Activated CD8-positive, alpha-beta T cell treated with anti-CD3 and anti-CD28 coated beads for 36 hours (primary cell): ENCODE measurements at regions not wholly inside any gene's neighbourhood (a gene's known extent, or its start where the extent isn't known, plus 50 kb on each side); places are given as distances from the start of the nearest gene placed in this dataset.
"Not testable (repeated sequence)": the region's sequence is repeated elsewhere in the genome, so short reads cannot be mapped to it uniquely, and the experiment has no call there.

Experiments
- ATAC-seq: fragments of 200-7000 bp; cut with Tn5 transposase; one replicate; pipeline ENCODE4 v1.10.0; 2021; ENCODE audit warnings: mild to moderate bottlenecking, moderate library complexity
- CTCF ChIA-PET: fragments of 350-600 bp; sonication (Branson Sonifier 250); formaldehyde crosslinking; loops from one replicate; lab custom pipeline; 2021; ENCODE audit warnings: antibody characterized with exemption; lab: Charles Lee
- POLR2A ChIA-PET: fragments of 350-600 bp; sonication (Branson Sonifier 250); formaldehyde crosslinking; loops from one replicate; lab custom pipeline; 2021; ENCODE audit warnings: antibody characterized with exemption; lab: Charles Lee
- DNase-seq: peaks from one replicate; pipeline ENCODE4 v3.0.0-alpha.2; 2020
- H3K27ac Mint-ChIP-seq: one replicate; pipeline ENCODE4 v1.8.0; 2021; ENCODE audit warnings: mild to moderate bottlenecking, mixed read lengths
- H3K27me3 Mint-ChIP-seq: one replicate; pipeline ENCODE4 v1.8.0; 2021; ENCODE audit warnings: mixed read lengths
- H3K36me3 Mint-ChIP-seq: one replicate; pipeline ENCODE4 v1.8.0; 2021; ENCODE audit warnings: low read depth, mixed read lengths
- H3K4me1 Mint-ChIP-seq: one replicate; pipeline ENCODE4 v1.8.0; 2021; ENCODE audit warnings: low read depth, mixed read lengths
- H3K4me3 Mint-ChIP-seq: one replicate; pipeline ENCODE4 v1.8.0; 2021; ENCODE audit warnings: mild to moderate bottlenecking, moderate library complexity, mixed read lengths
- H3K9me3 Mint-ChIP-seq: one replicate; pipeline ENCODE4 v1.8.0; 2021; ENCODE audit warnings: mixed read lengths
- intact Hi-C: fragments of 100-400 bp; cut with micrococcal nuclease; formaldehyde crosslinking; loops from one replicate; pipeline ENCODE4 v1.10.0; 2022
- TF ChIP-seq, protein P1 (sequence below): fragments of 200-600 bp; IDR thresholded peaks from one replicate; pipeline ENCODE4 v1.8.0; 2022; ENCODE audit warnings: antibody characterized with exemption, mild to moderate bottlenecking

DNA sequence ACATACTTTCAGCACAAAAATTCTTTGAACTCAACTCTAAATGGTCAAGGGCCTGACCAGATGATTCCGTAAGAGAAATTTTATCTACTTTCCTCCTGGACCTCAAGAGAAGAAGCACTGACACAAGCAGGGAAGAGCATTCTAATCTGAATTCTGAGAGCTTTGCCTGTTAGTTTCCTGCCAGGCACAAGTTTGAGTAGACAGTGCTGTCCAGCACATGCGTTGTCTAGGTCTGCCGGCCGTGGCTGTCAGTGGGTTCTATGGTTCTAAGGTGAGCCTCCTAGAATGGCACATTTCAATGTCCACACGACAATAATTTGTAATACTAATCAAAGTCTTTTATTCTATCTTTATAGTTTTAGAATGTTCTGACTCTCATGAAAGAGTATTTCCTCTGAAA lies 91.9 kb downstream of the RFPL4B start:
- H3K36me3 Mint-ChIP-seq: no peaks in the 10 kb centered on the region
- CTCF ChIA-PET: no interaction called here
- POLR2A ChIA-PET: interaction anchor here (0.8 kb wide), 1 partner anchor 25 kb away, joined by 3 read pairs; no protein-coding TSS in a partner anchor
- ATAC-seq: no peak
- TF ChIP-seq, protein P1, sequence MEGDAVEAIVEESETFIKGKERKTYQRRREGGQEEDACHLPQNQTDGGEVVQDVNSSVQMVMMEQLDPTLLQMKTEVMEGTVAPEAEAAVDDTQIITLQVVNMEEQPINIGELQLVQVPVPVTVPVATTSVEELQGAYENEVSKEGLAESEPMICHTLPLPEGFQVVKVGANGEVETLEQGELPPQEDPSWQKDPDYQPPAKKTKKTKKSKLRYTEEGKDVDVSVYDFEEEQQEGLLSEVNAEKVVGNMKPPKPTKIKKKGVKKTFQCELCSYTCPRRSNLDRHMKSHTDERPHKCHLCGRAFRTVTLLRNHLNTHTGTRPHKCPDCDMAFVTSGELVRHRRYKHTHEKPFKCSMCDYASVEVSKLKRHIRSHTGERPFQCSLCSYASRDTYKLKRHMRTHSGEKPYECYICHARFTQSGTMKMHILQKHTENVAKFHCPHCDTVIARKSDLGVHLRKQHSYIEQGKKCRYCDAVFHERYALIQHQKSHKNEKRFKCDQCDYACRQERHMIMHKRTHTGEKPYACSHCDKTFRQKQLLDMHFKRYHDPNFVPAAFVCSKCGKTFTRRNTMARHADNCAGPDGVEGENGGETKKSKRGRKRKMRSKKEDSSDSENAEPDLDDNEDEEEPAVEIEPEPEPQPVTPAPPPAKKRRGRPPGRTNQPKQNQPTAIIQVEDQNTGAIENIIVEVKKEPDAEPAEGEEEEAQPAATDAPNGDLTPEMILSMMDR: no peak
- intact Hi-C loops: no loop called here
- no peaks in the 10 kb centered on the region for H3K27me3 Mint-ChIP-seq
- H3K9me3 Mint-ChIP-seq: no peaks in the 10 kb centered on the region
- DNase-seq: no peak
- H3K4me3 Mint-ChIP-seq: no peak overlapping the region
- no peaks in the 10 kb centered on the region for H3K4me1 Mint-ChIP-seq
- H3K27ac Mint-ChIP-seq: no peak overlapping the region

- CTCF ChIA-PET: no interaction called here
- ATAC-seq: no peak
- H3K9me3 Mint-ChIP-seq: no peaks in the 10 kb centered on the region
- TF ChIP-seq, protein P1: no peak
- H3K4me3 Mint-ChIP-seq: no peak overlapping the region
- no peak overlapping the region for H3K27ac Mint-ChIP-seq
- intact Hi-C loops: no loop called here
- H3K36me3 Mint-ChIP-seq: no peaks in the 10 kb centered on the region
- no peak for DNase-seq
- no peaks in the 10 kb centered on the region for H3K4me1 Mint-ChIP-seq
- POLR2A ChIA-PET: interaction anchor here (0.8 kb wide), 1 partner anchor 26 kb away, joined by 3 read pairs; no protein-coding TSS in a partner anchor
- no peaks in the 10 kb centered on the region for H3K27me3 Mint-ChIP-seq
Observed at GRCh38 chr6:112439432-112439831, 92.3 kb downstream of the RFPL4B start.

DNA sequence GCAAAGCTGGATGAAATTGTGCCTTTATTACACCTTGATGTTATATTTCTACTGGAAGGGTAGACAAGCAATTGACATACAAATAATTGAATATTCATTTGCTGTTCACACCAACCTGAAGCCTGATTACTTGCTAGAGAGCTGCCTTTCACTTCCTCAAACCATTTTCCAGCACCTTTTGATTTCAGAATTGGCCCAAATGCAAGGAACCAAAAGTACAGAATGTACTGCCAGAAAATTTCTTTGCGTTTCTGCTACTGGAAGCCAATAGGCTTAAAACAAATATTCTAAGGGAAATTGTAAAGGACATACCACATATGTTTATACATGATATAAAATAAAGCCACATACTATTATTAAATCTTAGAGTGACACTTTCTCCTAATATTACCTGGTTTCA lies 94.5 kb downstream of the RFPL4B start:
- Mint-ChIP-seq H3K36me3 (no peaks in the 10 kb centered on the region), H3K4me1 (no peaks in the 10 kb centered on the region), H3K9me3 (no peaks in the 10 kb centered on the region), H3K27me3 (no peaks in the 10 kb centered on the region), H3K27ac (no peak overlapping the region), H3K4me3 (no peak overlapping the region)
- DNase-seq: no peak
- ATAC-seq: no peak
- ChIA-PET POLR2A (interaction anchor here (0.6 kb wide), 1 partner anchor 1047 kb away, joined by 3 read pairs; no protein-coding TSS in a partner anchor), CTCF (no interaction called here)
- TF ChIP-seq, protein P1: no peak
- intact Hi-C loops: no loop called here

GRCh38 chr6:112443179-112444065 lies 96.3 kb downstream of the RFPL4B start:
- POLR2A ChIA-PET: interaction anchor here (0.7 kb wide), 1 partner anchor 39 kb away, joined by 3 read pairs; no protein-coding TSS in a partner anchor
- Mint-ChIP-seq H3K36me3 (no peaks in the 10 kb centered on the region), H3K27ac (no peak overlapping the region), H3K27me3 (no peaks in the 10 kb centered on the region), H3K4me1 (no peaks in the 10 kb centered on the region), H3K4me3 (no peak overlapping the region), H3K9me3 (no peaks in the 10 kb centered on the region)
- intact Hi-C loops: no loop called here
- TF ChIP-seq, protein P1: no peak
- no peak for DNase-seq
- ATAC-seq: no peak
- CTCF ChIA-PET: interaction anchor here (0.7 kb wide), 1 partner anchor 27 kb away, joined by 3 read pairs; no protein-coding TSS in a partner anchor

- H3K9me3 Mint-ChIP-seq, POLR2A ChIA-PET, H3K27ac Mint-ChIP-seq, DNase-seq, H3K4me1 Mint-ChIP-seq, H3K27me3 Mint-ChIP-seq, H3K36me3 Mint-ChIP-seq, intact Hi-C loops, CTCF ChIA-PET, H3K4me3 Mint-ChIP-seq, ATAC-seq: not testable (repeated sequence)
Observed at GRCh38 chr6:112448786-112449185, 101.7 kb downstream of the RFPL4B start.
